HG03571 (cell line): ENCODE measurements at regions not wholly inside any gene's neighbourhood (a gene's known extent, or its start where the extent isn't known, plus 50 kb on each side); places are given as distances from the start of the nearest gene placed in this dataset.
"Not testable (repeated sequence)": the region's sequence is repeated elsewhere in the genome, so short reads cannot be mapped to it uniquely, and the experiment has no call there.

Source experiments
- ATAC-seq: cut with Tn5 transposase; IDR thresholded peaks from one replicate; pipeline ENCODE4 v1.9.1; 2021; ENCODE audit not compliant: unreplicated experiment

- ATAC-seq: no peak
Measured at GRCh38 chr5:111983459-111983858, 226.5 kb upstream of the NREP start.

- no peak for ATAC-seq
Measured at GRCh38 chr5:111977436-111977829, 220.4 kb upstream of the NREP start.

- no peak for ATAC-seq
Measured at GRCh38 chr5:111976705-111977435, 219.9 kb upstream of the NREP start.

DNA sequence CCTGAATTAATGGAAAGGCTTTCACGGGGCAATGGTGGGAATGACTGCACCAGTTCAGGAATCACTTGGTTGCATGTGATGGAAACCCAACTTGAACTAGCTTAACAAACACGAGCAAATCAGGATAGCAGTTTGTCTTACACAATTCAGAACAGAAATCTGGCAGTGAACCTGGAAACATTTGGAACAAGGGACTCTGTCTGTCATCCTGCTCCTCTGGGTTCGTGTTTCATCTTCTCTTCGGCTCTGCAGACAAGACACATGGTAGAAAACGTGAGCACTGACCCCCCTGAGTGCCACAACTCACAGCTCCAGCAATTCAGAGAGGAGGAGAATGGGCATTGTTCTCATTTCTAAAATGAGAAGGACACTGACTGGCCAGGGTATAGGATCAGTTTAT, 218.1 kb upstream of the NREP start:
- no peak for ATAC-seq

DNA sequence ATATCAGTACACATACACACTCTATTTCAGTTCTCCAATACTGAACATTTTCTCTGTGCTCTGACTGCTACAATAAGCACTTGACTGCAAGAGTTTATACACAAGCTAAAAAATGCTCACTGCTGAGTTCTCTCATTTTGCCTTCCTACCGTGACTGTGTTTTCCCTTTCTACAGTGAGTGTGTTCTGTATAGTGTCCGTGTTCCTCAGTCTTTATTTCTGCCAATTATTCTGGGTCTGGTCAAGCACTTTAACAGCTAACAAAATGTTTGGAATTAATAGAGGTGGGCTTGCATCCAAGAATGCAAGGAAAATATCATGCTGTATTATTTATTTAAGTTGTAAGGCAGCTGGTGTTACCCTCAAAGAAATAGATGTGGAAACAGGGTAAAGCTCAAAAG, 217.0 kb upstream of the NREP start:
- ATAC-seq: no peak

- ATAC-seq: peak; percentile 42
Measured at GRCh38 chr5:111972548-111972947, 215.6 kb upstream of the NREP start.

GRCh38 chr5:111972080-111972479, 215.1 kb upstream of the NREP start:
- peak; percentile 67 for ATAC-seq

GRCh38 chr5:111968459-111968858, 211.5 kb upstream of the NREP start:
- no peak for ATAC-seq

DNA sequence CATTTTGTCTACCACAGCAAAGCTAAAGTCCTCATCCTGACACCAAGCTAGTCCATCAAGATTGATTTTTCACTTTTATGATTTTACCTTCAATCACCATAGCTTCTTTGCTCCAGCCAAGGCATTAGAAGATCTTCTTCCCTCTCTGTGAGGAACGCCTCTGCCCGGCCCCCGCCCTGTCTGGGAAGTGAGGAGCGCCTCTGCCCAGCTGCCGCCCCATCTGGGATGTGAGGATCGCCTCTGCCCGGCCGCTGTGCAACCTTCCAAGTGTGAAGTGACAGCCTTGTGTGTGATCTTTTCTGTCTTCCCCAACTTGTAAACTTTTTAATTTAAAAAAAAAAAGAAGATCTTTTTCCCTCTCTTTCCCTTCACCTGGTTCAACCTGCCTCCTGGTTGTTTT, 210.5 kb upstream of the NREP start:
- no peak for ATAC-seq

GRCh38 chr5:111966290-111966689, 209.3 kb upstream of the NREP start:
- no peak for ATAC-seq

- no peak for ATAC-seq
Measured at GRCh38 chr5:111963555-111963954, 206.6 kb upstream of the NREP start.

DNA sequence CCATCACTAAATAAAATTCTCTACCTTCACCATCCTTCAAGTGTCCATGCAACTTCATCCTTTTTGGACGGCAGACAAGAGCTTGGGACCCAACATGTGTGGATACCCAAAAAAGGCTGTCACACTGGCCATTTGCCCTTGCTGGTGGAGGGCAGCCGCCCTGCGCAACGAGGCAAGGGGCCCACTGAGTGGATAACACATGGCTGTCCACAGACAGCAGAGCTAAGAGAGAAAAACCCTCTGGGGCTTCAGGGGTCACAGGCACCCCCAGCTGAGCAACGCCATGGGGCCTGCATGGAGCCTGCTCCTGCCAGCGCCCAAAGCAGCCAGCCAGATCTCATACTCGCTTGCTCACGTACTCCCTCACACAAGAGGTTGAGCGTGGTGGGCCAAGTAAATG, 205.9 kb upstream of the NREP start:
- no peak for ATAC-seq

- ATAC-seq: no peak
Measured at GRCh38 chr5:111961862-111962261, 204.9 kb upstream of the NREP start.

DNA sequence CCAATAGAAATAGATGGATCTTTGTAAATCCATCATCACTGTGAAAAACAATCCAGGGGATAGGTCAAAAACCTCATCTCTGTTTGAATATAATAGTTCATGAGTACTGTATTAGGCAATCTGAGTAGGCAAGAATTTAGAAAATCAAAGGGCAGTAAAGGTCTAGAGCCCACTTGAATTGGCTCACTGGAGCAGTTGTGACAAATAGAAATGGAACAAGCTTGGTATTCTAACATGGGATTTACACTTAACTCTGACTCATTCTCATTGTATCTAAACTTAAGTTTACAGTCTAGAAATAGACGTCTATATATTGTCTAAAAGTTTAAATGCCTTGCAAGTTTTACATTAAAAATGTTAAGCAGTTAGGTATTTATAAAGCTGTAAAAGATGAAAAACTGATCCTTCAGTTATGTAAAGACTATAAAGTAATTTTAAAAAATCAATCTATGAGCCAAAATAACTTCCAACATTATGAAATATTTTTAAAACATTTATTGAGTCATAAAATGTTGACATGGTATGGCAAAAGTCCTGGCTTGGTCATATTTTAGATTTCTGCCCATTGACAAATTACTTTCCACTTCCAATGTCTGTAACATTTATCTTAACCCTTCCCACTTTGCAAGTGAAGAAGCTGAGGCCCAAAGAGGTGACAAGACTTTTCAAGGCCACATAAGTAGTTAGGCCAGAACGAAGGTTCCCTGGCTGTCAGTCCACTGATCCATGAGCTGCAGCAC, 203.7 kb upstream of the NREP start:
- ATAC-seq: no peak

GRCh38 chr5:111958851-111959250, 201.9 kb upstream of the NREP start:
- no peak for ATAC-seq

- ATAC-seq: not testable (repeated sequence)
Measured at GRCh38 chr5:111956765-111957164, 199.8 kb upstream of the NREP start.

- peak; percentile 43 for ATAC-seq
Measured at GRCh38 chr5:111954516-111955395, 197.8 kb upstream of the NREP start.

DNA sequence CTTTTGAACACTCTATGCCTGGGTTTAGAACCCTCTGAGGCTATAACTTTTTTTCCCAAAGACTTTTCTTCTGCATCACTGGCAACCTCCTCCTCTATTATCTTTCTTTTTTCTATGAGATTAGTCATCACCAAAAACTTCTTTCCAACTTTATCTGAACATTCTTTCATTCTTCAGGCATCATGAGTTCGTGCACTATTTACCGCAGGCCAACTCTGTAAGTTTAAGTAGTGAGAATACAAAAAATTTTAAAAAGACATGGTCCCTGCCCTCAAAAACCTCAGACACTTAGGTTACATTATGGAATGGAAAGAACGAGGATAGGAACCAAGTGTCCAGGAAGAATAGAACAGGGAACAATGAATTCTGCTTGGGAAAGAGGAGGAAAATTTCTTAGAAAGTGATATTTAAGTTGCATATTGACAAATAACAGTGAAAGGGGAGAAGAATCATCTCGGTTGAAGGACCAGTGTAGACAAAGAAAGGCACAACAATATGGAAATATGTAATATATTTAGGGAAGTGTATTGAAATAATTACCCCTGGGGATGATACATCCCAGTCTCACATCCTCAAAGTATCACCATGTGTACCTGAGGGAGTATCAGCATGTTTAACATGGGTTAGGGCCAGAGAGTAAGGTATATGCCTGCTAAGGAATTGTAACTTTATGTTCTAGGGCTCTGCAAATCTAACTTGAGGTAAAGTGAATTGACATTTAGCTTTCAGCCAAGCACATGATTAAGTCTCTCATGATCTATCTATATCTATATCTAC, 196.5 kb upstream of the NREP start:
- ATAC-seq: no peak

- no peak for ATAC-seq
Measured at GRCh38 chr5:111952555-111952954, 195.6 kb upstream of the NREP start.

DNA sequence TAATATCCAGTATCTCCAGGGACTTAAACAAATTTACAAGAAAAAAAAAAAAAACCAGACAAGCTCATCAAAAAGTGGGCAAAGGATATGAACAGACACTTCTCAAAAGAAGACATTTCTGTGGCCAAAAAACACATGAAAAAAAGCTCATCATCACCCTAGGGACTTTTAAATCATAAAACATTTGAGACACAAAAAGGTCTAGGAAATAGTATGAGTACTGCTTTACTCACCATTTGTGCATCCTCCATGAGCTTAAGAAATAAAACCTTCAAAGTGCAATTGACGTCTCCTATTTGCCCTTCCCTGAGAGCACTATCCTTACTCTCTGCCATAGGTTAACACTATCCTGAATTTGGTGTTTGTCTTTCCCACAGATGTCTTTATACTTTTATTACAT, 193.7 kb upstream of the NREP start:
- ATAC-seq: no peak
